ENCODE measurements at regions not wholly inside any gene's neighbourhood (a gene's known extent, or its start where the extent isn't known, plus 50 kb on each side); places are given as distances from the start of the nearest gene placed in this dataset.

GRCh38 chr14:80108430-80108829, 102.9 kb downstream of the DIO2 start:
- H3K4me1 ChIP-seq: no peaks in the 10 kb centered on the region
- DNase-seq: no peak
- H3K9me3 ChIP-seq: no peaks in the 10 kb centered on the region
- no peaks in the 10 kb centered on the region for H3K27me3 ChIP-seq
- no peak overlapping the region for H3K27ac ChIP-seq
- no peaks in the 10 kb centered on the region for H3K36me3 ChIP-seq
- TF ChIP-seq, protein P1, sequence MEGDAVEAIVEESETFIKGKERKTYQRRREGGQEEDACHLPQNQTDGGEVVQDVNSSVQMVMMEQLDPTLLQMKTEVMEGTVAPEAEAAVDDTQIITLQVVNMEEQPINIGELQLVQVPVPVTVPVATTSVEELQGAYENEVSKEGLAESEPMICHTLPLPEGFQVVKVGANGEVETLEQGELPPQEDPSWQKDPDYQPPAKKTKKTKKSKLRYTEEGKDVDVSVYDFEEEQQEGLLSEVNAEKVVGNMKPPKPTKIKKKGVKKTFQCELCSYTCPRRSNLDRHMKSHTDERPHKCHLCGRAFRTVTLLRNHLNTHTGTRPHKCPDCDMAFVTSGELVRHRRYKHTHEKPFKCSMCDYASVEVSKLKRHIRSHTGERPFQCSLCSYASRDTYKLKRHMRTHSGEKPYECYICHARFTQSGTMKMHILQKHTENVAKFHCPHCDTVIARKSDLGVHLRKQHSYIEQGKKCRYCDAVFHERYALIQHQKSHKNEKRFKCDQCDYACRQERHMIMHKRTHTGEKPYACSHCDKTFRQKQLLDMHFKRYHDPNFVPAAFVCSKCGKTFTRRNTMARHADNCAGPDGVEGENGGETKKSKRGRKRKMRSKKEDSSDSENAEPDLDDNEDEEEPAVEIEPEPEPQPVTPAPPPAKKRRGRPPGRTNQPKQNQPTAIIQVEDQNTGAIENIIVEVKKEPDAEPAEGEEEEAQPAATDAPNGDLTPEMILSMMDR (IDR thresholded peaks at IDR 0.05): no peak
- TF ChIP-seq POLR2A (IDR thresholded peaks at IDR 0.05): no peak
- H3K4me3 ChIP-seq: no peak overlapping the region

DNA sequence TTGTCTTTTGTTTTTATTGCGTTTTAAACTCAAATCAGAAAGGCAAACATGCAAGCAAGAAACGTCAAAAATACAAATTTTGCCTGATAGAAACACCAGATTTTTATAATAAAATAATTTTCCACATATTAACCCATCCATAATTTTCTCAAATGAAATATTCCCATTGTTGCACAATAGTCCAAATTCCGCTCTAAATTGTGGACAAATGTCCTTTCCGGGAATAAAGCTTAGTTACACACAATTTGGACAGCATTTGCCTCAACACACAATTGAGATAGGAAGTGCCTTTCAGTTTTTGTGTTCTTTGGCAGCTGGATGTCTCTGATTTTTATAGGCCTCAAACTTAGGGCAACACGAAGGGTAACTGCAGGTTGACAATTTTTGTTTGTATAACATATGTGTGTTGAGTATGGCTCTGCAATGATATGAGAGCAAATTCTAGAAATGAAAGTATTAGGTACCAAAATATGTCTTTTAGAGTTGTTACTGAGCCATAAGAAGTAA, 105.8 kb downstream of the DIO2 start:
- TF ChIP-seq POLR2A (IDR thresholded peaks at IDR 0.05): no peak
- TF ChIP-seq, protein P1 (IDR thresholded peaks at IDR 0.05): no peak
- no peak overlapping the region for H3K4me3 ChIP-seq
- no peak overlapping the region for H3K27ac ChIP-seq
- DNase-seq: no peak
- H3K36me3 ChIP-seq: no peaks in the 10 kb centered on the region
- H3K4me1 ChIP-seq: no peaks in the 10 kb centered on the region
- no peaks in the 10 kb centered on the region for H3K27me3 ChIP-seq
- no peaks in the 10 kb centered on the region for H3K9me3 ChIP-seq

DNA sequence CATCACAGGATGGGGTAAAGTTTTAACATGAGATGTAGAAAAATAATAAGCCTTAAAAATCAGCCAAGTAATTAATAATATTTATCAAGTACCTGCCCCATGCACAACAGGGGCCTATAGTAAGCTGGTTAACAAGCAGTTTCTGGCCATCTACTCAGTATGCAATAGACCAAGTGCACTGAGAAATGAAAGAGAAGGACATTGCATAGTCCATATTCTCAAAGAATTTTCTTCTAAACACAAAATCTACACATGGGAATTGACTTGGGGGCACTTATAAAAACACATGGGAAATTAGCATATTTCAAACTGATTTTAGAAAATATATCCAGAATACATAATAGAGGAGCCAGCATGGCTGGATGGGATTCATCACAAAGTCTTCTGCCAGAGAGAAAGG, 109.5 kb downstream of the DIO2 start:
- TF ChIP-seq POLR2A (IDR thresholded peaks at IDR 0.05): no peak
- TF ChIP-seq, protein P1 (IDR thresholded peaks at IDR 0.05): no peak
- Histone ChIP-seq H3K36me3 (no peaks in the 10 kb centered on the region), H3K27ac (no peak overlapping the region), H3K4me3 (no peak overlapping the region), H3K9me3 (no peaks in the 10 kb centered on the region), H3K27me3 (no peaks in the 10 kb centered on the region), H3K4me1 (no peaks in the 10 kb centered on the region)
- DNase-seq: no peak

- no peak overlapping the region for H3K4me3 ChIP-seq
- DNase-seq: no peak
- no peaks in the 10 kb centered on the region for H3K4me1 ChIP-seq
- no peak overlapping the region for H3K27ac ChIP-seq
- H3K27me3 ChIP-seq: no peaks in the 10 kb centered on the region
- no peaks in the 10 kb centered on the region for H3K36me3 ChIP-seq
- H3K9me3 ChIP-seq: no peaks in the 10 kb centered on the region
- TF ChIP-seq POLR2A (IDR thresholded peaks at IDR 0.05): no peak
- TF ChIP-seq, protein P1 (IDR thresholded peaks at IDR 0.05): no peak
Measured at GRCh38 chr14:80100681-80101080, 110.6 kb downstream of the DIO2 start.

- Histone ChIP-seq H3K4me3 (no peak overlapping the region), H3K4me1 (no peaks in the 10 kb centered on the region), H3K9me3 (no peaks in the 10 kb centered on the region), H3K36me3 (no peaks in the 10 kb centered on the region), H3K27me3 (no peaks in the 10 kb centered on the region), H3K27ac (no peak overlapping the region)
- DNase-seq: no peak
- TF ChIP-seq, protein P1 (IDR thresholded peaks at IDR 0.05): no peak
- no peak for TF ChIP-seq POLR2A (IDR thresholded peaks at IDR 0.05)
Measured at GRCh38 chr14:80095623-80096022, 115.7 kb downstream of the DIO2 start.

GRCh38 chr14:80087411-80087810, 123.9 kb downstream of the DIO2 start:
- Histone ChIP-seq H3K4me3 (no peak overlapping the region), H3K9me3 (no peaks in the 10 kb centered on the region), H3K4me1 (no peaks in the 10 kb centered on the region), H3K27ac (no peak overlapping the region), H3K36me3 (no peaks in the 10 kb centered on the region), H3K27me3 (no peaks in the 10 kb centered on the region)
- DNase-seq: no peak
- TF ChIP-seq, protein P1 (IDR thresholded peaks at IDR 0.05): no peak
- TF ChIP-seq POLR2A (IDR thresholded peaks at IDR 0.05): no peak

All from Peyer's patch (tissue), 4 donors.